GM12892 (cell line): ENCODE measurements at regions not wholly inside any gene's neighbourhood (a gene's known extent, or its start where the extent isn't known, plus 50 kb on each side); places are given as distances from the start of the nearest gene placed in this dataset.

Experiments
- DNase-seq: peaks from one replicate; pipeline ENCODE4 v3.0.0; 2011; ENCODE audit not compliant: insufficient read length
- FAIRE-seq: peaks from 2 replicates; lab custom pipeline; 2011; peaks lifted over from hg19 to GRCh38; lab: Jason Lieb, UNC
- POLR2A ChIP-seq: IDR thresholded peaks from 2 replicates; pipeline ENCODE4 v1.6.1; 2011; ENCODE audit warnings: low read depth, low read length, control low read depth
- POLR2AphosphoS5 ChIP-seq: IDR thresholded peaks from 2 replicates; pipeline ENCODE4 v1.6.1; 2011; ENCODE audit warnings: low read depth, low read length, control low read depth
- TAF1 ChIP-seq: IDR thresholded peaks from 2 replicates; pipeline ENCODE4 v1.6.1; 2011; ENCODE audit warnings: low read depth, mild to moderate bottlenecking, control low read depth, low read length, borderline replicate concordance

- TF ChIP-seq POLR2A: no peak
- TF ChIP-seq TAF1: no peak
- TF ChIP-seq POLR2AphosphoS5: no peak
- FAIRE-seq (no peak), DNase-seq (no peak)
Observed at GRCh38 chr2:7977981-7978380, 703.9 kb upstream of the ID2 start.

GRCh38 chr2:7982054-7982453 is 699.8 kb upstream of the ID2 start:
- DNase-seq: no peak
- no peak for FAIRE-seq
- no peak for TF ChIP-seq POLR2AphosphoS5
- no peak for TF ChIP-seq POLR2A
- TF ChIP-seq TAF1: no peak

GRCh38 chr2:7983451-7983850 is 698.4 kb upstream of the ID2 start:
- TF ChIP-seq POLR2AphosphoS5 (no peak), TAF1 (no peak), POLR2A (no peak)
- FAIRE-seq (no peak), DNase-seq (no peak)

- FAIRE-seq (no peak), DNase-seq (no peak)
- TF ChIP-seq POLR2A: no peak
- no peak for TF ChIP-seq POLR2AphosphoS5
- TF ChIP-seq TAF1: no peak
Observed at GRCh38 chr2:7983912-7984311, 697.9 kb upstream of the ID2 start.

- FAIRE-seq (peak; percentile 50), DNase-seq (no peak)
- TF ChIP-seq TAF1: no peak
- no peak for TF ChIP-seq POLR2A
- no peak for TF ChIP-seq POLR2AphosphoS5
Observed at GRCh38 chr2:7984693-7985353, 697.0 kb upstream of the ID2 start.

GRCh38 chr2:7986431-7986830 is 695.4 kb upstream of the ID2 start:
- FAIRE-seq: no peak
- DNase-seq: no peak
- no peak for TF ChIP-seq POLR2A

- FAIRE-seq: no peak
- TF ChIP-seq POLR2AphosphoS5: no peak
- TF ChIP-seq TAF1: no peak
- TF ChIP-seq POLR2A: no peak
- DNase-seq: no peak
Observed at GRCh38 chr2:7987992-7988391, 693.9 kb upstream of the ID2 start.

- no peak for DNase-seq
- TF ChIP-seq POLR2AphosphoS5 (no peak), TAF1 (no peak), POLR2A (no peak)
- no peak for FAIRE-seq
Observed at GRCh38 chr2:7988440-7988839, 693.4 kb upstream of the ID2 start.

- FAIRE-seq (no peak), DNase-seq (no peak)
- TF ChIP-seq TAF1 (no peak), POLR2AphosphoS5 (no peak), POLR2A (no peak)
Observed at GRCh38 chr2:7989823-7990222, 692.0 kb upstream of the ID2 start.

- FAIRE-seq: no peak
- no peak for TF ChIP-seq POLR2A
- TF ChIP-seq POLR2AphosphoS5: no peak
- no peak for TF ChIP-seq TAF1
- no peak for DNase-seq
Observed at GRCh38 chr2:7992612-7993602, 688.9 kb upstream of the ID2 start.

- FAIRE-seq: no peak
- DNase-seq: no peak
- TF ChIP-seq TAF1 (no peak), POLR2A (no peak), POLR2AphosphoS5 (no peak)
Observed at GRCh38 chr2:7994397-7994951, 687.4 kb upstream of the ID2 start.

GRCh38 chr2:7997279-7997678 is 684.6 kb upstream of the ID2 start:
- DNase-seq: no peak
- FAIRE-seq: no peak
- TF ChIP-seq TAF1 (no peak), POLR2A (no peak), POLR2AphosphoS5 (no peak)
